ENCODE measurements at regions not wholly inside any gene's neighbourhood (a gene's known extent, or its start where the extent isn't known, plus 50 kb on each side); places are given as distances from the start of the nearest gene placed in this dataset.

- TF ChIP-seq CTCF (conservative IDR thresholded peaks at IDR 0.05) (no peak), EZH2 (IDR thresholded peaks at IDR 0.05; ENCODE audit: low read depth) (no peak)
Measured at GRCh38 chr3:127489357-127489756, 101.2 kb downstream of the TPRA1 start.
